ENCODE measurements at regions not wholly inside any gene's neighbourhood (a gene's known extent, or its start where the extent isn't known, plus 50 kb on each side); places are given as distances from the start of the nearest gene placed in this dataset.

GRCh38 chr10:29737074-29737593 is 102.4 kb upstream of the SVIL start:
- Mint-ChIP-seq H3K4me1 (ENCODE audit: low read depth, unreplicated experiment) (peaks cover 21% of the 10 kb centered on the region), H3K27me3 (ENCODE audit: insufficient read depth, unreplicated experiment) (no peaks in the 10 kb centered on the region), H3K9me3 (ENCODE audit: unreplicated experiment) (no peaks in the 10 kb centered on the region), H3K4me3 (ENCODE audit: unreplicated experiment) (peak overlapping the region; percentile 91), H3K27ac (ENCODE audit: unreplicated experiment) (peak overlapping the region; percentile 74), H3K36me3 (ENCODE audit: insufficient read depth, unreplicated experiment) (peaks cover 8% of the 10 kb centered on the region)
- ChIA-PET POLR2A (no interaction called here), CTCF (interaction anchor here (1.0 to 1.8 kb wide), 2 partner anchors 121 to 265 kb away, joined by 3 to 5 read pairs; no protein-coding TSS in a partner anchor)
- TF ChIP-seq CTCF (IDR thresholded peaks at IDR 0.05; ENCODE audit: insufficient read depth in 1 of 2, low read depth in 1 of 2, low read length in 1 of 2, severe bottlenecking in 1 of 2, unreplicated experiment in 1 of 2) = no peak
- H3K4me3 ChIP-seq (ENCODE audit: low read depth, low read length) = peak overlapping the region; percentile 75
- intact Hi-C loops (cut with micrococcal nuclease; ENCODE audit: unreplicated experiment) = loop anchor here (2.0 to 5.0 kb wide), 3 partner anchors 104 to 265 kb away; no protein-coding TSS in a partner anchor
- peak; percentile 39 to 50 for DNase-seq
- H3K36me3 ChIP-seq (ENCODE audit: control insufficient read depth, insufficient read depth, low read length) = no peaks in the 10 kb centered on the region
- peaks cover 30% of the 10 kb centered on the region for H3K4me1 ChIP-seq
- BruUV-seq (replicated peaks) = no TSS peak
- no peaks in the 10 kb centered on the region for H3K9me3 ChIP-seq
- no peaks in the 10 kb centered on the region for H3K27me3 ChIP-seq (replicated peaks; ENCODE audit: control insufficient read depth, insufficient read depth, low read length)

GRCh38 chr10:29736366-29737073 is 101.7 kb upstream of the SVIL start:
- no TSS peak for BruUV-seq (replicated peaks)
- no peaks in the 10 kb centered on the region for H3K27me3 ChIP-seq (replicated peaks; ENCODE audit: control insufficient read depth, insufficient read depth, low read length)
- ChIA-PET CTCF (interaction anchor here (0.6 to 1.8 kb wide), 6 partner anchors 10 to 265 kb away, joined by 3 to 5 read pairs (median 4); partner anchors contain the start of gene SVIL), POLR2A (interaction anchor here (0.6 kb wide), 1 partner anchor 10 kb away, joined by 3 read pairs; no protein-coding TSS in a partner anchor)
- H3K4me1 Mint-ChIP-seq (ENCODE audit: low read depth, unreplicated experiment) = peaks cover 21% of the 10 kb centered on the region
- H3K4me3 Mint-ChIP-seq (ENCODE audit: unreplicated experiment) = peak overlapping the region; percentile 91
- H3K27me3 Mint-ChIP-seq (ENCODE audit: insufficient read depth, unreplicated experiment) = no peaks in the 10 kb centered on the region
- no peaks in the 10 kb centered on the region for H3K36me3 ChIP-seq (ENCODE audit: control insufficient read depth, insufficient read depth, low read length)
- peak; percentile 83 to 86 for DNase-seq
- H3K9me3 Mint-ChIP-seq (ENCODE audit: unreplicated experiment) = no peaks in the 10 kb centered on the region
- no peak for TF ChIP-seq CTCF (IDR thresholded peaks at IDR 0.05; ENCODE audit: insufficient read depth in 1 of 2, low read depth in 1 of 2, low read length in 1 of 2, severe bottlenecking in 1 of 2, unreplicated experiment in 1 of 2)
- H3K4me1 ChIP-seq = peaks cover 30% of the 10 kb centered on the region
- peak overlapping the region; percentile 74 for H3K27ac Mint-ChIP-seq (ENCODE audit: unreplicated experiment)
- intact Hi-C loops (cut with micrococcal nuclease; ENCODE audit: unreplicated experiment) = loop anchor here (1.0 to 5.0 kb wide), 4 partner anchors 104 to 266 kb away; no protein-coding TSS in a partner anchor
- no peaks in the 10 kb centered on the region for H3K9me3 ChIP-seq
- H3K4me3 ChIP-seq (ENCODE audit: low read depth, low read length) = peak overlapping the region; percentile 75
- H3K36me3 Mint-ChIP-seq (ENCODE audit: insufficient read depth, unreplicated experiment) = peaks cover 8% of the 10 kb centered on the region

GRCh38 chr10:29735628-29736365 is 101.0 kb upstream of the SVIL start:
- no peaks in the 10 kb centered on the region for H3K9me3 Mint-ChIP-seq (ENCODE audit: unreplicated experiment)

More at GRCh38 chr10:29735628-29736365, 101.0 kb upstream of the SVIL start:
- H3K4me1 ChIP-seq = peaks cover 30% of the 10 kb centered on the region
- DNase-seq = peak; percentile 93 to 99
- Mint-ChIP-seq H3K4me3 (ENCODE audit: unreplicated experiment) (peak overlapping the region; percentile 91), H3K27me3 (ENCODE audit: insufficient read depth, unreplicated experiment) (no peaks in the 10 kb centered on the region), H3K4me1 (ENCODE audit: low read depth, unreplicated experiment) (peaks cover 21% of the 10 kb centered on the region), H3K36me3 (ENCODE audit: insufficient read depth, unreplicated experiment) (peaks cover 8% of the 10 kb centered on the region), H3K27ac (ENCODE audit: unreplicated experiment) (peak overlapping the region; percentile 62)
- ChIA-PET CTCF (interaction anchor here (0.6 to 1.8 kb wide), 5 partner anchors 11 to 266 kb away, joined by 3 to 5 read pairs (median 4); partner anchors contain the start of gene SVIL), POLR2A (interaction anchor here (0.6 kb wide), 1 partner anchor 11 kb away, joined by 3 read pairs; no protein-coding TSS in a partner anchor)
- intact Hi-C loops (cut with micrococcal nuclease; ENCODE audit: unreplicated experiment) = loop anchor here (1.0 to 5.0 kb wide), 7 partner anchors 100 to 267 kb away; no protein-coding TSS in a partner anchor
- peak; percentile 98 to 99 for TF ChIP-seq CTCF (IDR thresholded peaks at IDR 0.05; ENCODE audit: insufficient read depth in 1 of 2, low read depth in 1 of 2, low read length in 1 of 2, severe bottlenecking in 1 of 2, unreplicated experiment in 1 of 2)
- no peaks in the 10 kb centered on the region for H3K9me3 ChIP-seq
- peak overlapping the region; percentile 75 for H3K4me3 ChIP-seq (ENCODE audit: low read depth, low read length)
- H3K36me3 ChIP-seq (ENCODE audit: control insufficient read depth, insufficient read depth, low read length) = no peaks in the 10 kb centered on the region
- no peaks in the 10 kb centered on the region for H3K27me3 ChIP-seq (replicated peaks; ENCODE audit: control insufficient read depth, insufficient read depth, low read length)
- no TSS peak for BruUV-seq (replicated peaks)

Data from Caco-2 (cell line).